ENCODE measurements at regions not wholly inside any gene's neighbourhood (a gene's known extent, or its start where the extent isn't known, plus 50 kb on each side); places are given as distances from the start of the nearest gene placed in this dataset.

DNA sequence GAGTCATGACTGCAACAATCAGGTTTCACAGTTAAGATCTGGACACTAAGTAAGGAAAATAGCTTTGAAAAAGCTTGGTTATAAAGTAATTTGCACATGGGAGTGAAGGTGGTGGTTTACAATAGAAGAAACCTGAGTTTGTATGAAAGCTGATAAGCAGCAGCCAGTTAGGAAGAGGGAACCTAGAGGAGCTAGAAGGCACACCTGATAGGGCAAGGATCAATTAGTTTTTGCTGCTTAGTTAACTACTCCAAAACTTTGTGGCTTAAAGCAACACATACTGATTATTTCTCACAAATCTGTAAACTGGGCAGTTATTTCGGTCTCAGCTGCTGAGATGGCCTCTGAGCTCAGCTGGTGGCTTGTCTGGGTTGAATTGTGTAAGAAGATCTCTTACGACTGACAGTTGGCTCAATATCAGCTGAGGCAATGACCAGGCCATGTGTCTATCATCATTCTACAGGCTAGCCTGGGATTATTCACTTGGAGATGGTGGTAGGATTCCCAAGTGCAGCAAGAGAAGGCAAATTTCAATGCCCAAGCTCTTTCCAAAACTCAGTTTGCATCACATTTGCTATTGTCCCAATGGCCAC is 255.0 kb upstream of the PITX2 start:
- WGBS = 87% methylated on average over 2 of the region's 2 CpGs
- Histone ChIP-seq H3K36me3 (no peaks in the 10 kb centered on the region), H3K27me3 (no peaks in the 10 kb centered on the region), H3K9me3 (no peaks in the 10 kb centered on the region), H3K4me3 (no peak overlapping the region), H3K27ac (no peak overlapping the region), H3K4me1 (no peaks in the 10 kb centered on the region)
- DNase-seq (ENCODE audit: low spot score in 2 of 2) = no peak
- TF ChIP-seq POLR2A (IDR thresholded peaks at IDR 0.05) (no peak), POLR2AphosphoS5 (IDR thresholded peaks at IDR 0.05) (no peak), EP300 (IDR thresholded peaks at IDR 0.05) (no peak)
- TF ChIP-seq, protein P1, sequence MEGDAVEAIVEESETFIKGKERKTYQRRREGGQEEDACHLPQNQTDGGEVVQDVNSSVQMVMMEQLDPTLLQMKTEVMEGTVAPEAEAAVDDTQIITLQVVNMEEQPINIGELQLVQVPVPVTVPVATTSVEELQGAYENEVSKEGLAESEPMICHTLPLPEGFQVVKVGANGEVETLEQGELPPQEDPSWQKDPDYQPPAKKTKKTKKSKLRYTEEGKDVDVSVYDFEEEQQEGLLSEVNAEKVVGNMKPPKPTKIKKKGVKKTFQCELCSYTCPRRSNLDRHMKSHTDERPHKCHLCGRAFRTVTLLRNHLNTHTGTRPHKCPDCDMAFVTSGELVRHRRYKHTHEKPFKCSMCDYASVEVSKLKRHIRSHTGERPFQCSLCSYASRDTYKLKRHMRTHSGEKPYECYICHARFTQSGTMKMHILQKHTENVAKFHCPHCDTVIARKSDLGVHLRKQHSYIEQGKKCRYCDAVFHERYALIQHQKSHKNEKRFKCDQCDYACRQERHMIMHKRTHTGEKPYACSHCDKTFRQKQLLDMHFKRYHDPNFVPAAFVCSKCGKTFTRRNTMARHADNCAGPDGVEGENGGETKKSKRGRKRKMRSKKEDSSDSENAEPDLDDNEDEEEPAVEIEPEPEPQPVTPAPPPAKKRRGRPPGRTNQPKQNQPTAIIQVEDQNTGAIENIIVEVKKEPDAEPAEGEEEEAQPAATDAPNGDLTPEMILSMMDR (IDR thresholded peaks at IDR 0.05) = no peak

DNA sequence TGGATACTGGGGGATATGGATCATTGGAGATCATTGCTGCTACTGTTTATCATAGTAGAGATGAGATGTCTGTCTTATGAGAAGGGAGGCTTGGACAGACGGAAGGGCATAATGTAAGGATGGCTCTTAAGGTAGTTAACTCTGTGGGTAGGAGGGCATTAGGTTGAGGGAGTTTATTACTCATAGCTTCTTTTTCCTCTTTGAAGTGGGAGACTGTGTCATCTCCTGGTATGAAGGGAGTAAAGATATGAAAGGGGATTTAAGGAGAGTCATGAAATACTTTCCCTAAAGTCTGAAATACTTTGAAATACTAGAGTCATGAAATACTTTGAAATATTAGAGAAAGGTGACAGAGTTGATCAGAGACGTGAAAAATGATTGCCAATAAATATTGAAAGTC is 255.5 kb upstream of the PITX2 start:
- 93% methylated on average over 2 of the region's 2 CpGs for WGBS

DNA sequence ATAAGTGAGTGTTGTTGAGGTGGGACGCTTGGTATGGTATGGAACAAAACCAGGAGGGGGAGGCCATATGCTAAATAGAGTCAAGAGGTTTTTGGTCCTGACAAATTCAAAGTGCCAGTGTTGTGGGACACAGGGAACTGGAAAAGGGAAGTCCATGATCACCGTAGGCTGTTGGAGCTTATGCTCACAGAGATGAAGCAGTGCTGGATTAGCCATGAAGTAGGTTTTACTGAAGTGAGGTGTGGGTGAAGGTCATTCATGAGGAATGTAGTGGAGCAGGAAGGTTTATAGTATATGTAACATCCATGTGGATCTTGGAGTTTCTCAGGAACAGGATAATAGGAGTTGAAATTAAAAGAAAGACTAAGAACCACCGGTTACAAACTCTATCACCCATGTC is 256.1 kb upstream of the PITX2 start:
- H3K9me3 ChIP-seq = no peaks in the 10 kb centered on the region
- DNase-seq (ENCODE audit: low spot score in 2 of 2) = no peak
- TF ChIP-seq EP300 (IDR thresholded peaks at IDR 0.05) = no peak
- TF ChIP-seq POLR2AphosphoS5 (IDR thresholded peaks at IDR 0.05) = no peak
- TF ChIP-seq, protein P1 (IDR thresholded peaks at IDR 0.05) = no peak
- TF ChIP-seq POLR2A (IDR thresholded peaks at IDR 0.05) = no peak
- no peaks in the 10 kb centered on the region for H3K27me3 ChIP-seq
- no peak overlapping the region for H3K4me3 ChIP-seq
- no peak overlapping the region for H3K27ac ChIP-seq
- no peaks in the 10 kb centered on the region for H3K36me3 ChIP-seq
- 87% methylated on average over 3 of the region's 3 CpGs for WGBS
- H3K4me1 ChIP-seq = no peaks in the 10 kb centered on the region

More for the DNA sequence above, 255.5 kb upstream of the PITX2 start:
- no peaks in the 10 kb centered on the region for H3K4me1 ChIP-seq
- DNase-seq (ENCODE audit: low spot score in 2 of 2) = no peak
- TF ChIP-seq, protein P1 (IDR thresholded peaks at IDR 0.05) = no peak
- no peak for TF ChIP-seq EP300 (IDR thresholded peaks at IDR 0.05)
- no peak for TF ChIP-seq POLR2A (IDR thresholded peaks at IDR 0.05)
- TF ChIP-seq POLR2AphosphoS5 (IDR thresholded peaks at IDR 0.05) = no peak
- no peak overlapping the region for H3K4me3 ChIP-seq
- H3K9me3 ChIP-seq = no peaks in the 10 kb centered on the region
- no peaks in the 10 kb centered on the region for H3K36me3 ChIP-seq
- no peaks in the 10 kb centered on the region for H3K27me3 ChIP-seq
- H3K27ac ChIP-seq = no peak overlapping the region

DNA sequence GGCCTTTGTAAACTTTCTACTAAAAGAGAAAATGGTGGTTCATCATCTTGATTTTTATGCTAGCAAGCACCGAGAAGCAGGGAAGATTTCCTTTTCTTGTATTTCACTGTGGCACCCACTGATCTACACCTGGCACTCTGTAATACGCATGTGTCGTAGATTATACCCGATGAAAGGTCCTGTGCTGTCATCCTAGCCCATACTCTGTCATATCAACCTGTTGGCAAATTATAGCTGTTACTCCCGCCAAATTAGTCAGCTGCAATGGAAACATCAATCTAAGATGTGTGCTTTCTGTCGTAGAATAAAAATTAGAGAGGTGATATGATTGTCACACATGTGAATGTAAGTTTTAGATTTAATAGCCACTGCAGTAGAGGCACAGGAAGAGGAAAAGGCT is 263.4 kb upstream of the PITX2 start:
- DNase-seq (ENCODE audit: low spot score in 2 of 2) = no peak
- Histone ChIP-seq H3K4me3 (no peak overlapping the region), H3K9me3 (no peaks in the 10 kb centered on the region), H3K4me1 (no peaks in the 10 kb centered on the region), H3K36me3 (no peaks in the 10 kb centered on the region), H3K27ac (no peak overlapping the region), H3K27me3 (no peaks in the 10 kb centered on the region)
- 84% methylated on average over 6 of the region's 6 CpGs for WGBS
- TF ChIP-seq EP300 (IDR thresholded peaks at IDR 0.05) (no peak), POLR2A (IDR thresholded peaks at IDR 0.05) (no peak), POLR2AphosphoS5 (IDR thresholded peaks at IDR 0.05) (no peak)
- TF ChIP-seq, protein P1 (IDR thresholded peaks at IDR 0.05) = no peak

DNA sequence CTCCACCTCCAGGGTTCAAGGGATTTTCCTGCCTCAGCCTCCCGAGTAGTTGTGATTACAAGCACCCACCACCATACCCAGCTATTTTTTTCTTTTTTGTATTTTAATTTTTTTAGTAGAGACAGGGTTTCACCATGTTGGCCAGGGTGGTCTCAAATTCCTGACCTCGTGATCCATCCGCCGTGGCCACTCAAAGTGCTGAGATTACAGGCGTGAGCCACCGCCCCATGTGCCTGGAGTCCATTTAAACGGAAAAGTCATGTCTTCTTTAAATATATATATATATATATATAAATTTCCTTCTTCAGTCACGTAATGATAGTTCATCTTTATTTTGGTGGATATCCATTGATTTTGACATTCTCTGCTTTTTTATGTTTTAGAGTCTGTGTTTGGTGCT is 264.0 kb upstream of the PITX2 start:
- WGBS = 95% methylated on average over 8 of the region's 8 CpGs
- no peaks in the 10 kb centered on the region for H3K36me3 ChIP-seq
- H3K4me1 ChIP-seq = no peaks in the 10 kb centered on the region
- no peaks in the 10 kb centered on the region for H3K9me3 ChIP-seq
- H3K27ac ChIP-seq = no peak overlapping the region
- no peak for DNase-seq (ENCODE audit: low spot score in 2 of 2)
- no peak for TF ChIP-seq POLR2AphosphoS5 (IDR thresholded peaks at IDR 0.05)
- no peak for TF ChIP-seq POLR2A (IDR thresholded peaks at IDR 0.05)
- TF ChIP-seq, protein P1 (IDR thresholded peaks at IDR 0.05) = no peak
- no peak for TF ChIP-seq EP300 (IDR thresholded peaks at IDR 0.05)
- no peak overlapping the region for H3K4me3 ChIP-seq
- no peaks in the 10 kb centered on the region for H3K27me3 ChIP-seq

All from suprapubic skin (tissue), 4 donors.